ENCODE measurements at regions not wholly inside any gene's neighbourhood (a gene's known extent, or its start where the extent isn't known, plus 50 kb on each side); places are given as distances from the start of the nearest gene placed in this dataset.

DNA sequence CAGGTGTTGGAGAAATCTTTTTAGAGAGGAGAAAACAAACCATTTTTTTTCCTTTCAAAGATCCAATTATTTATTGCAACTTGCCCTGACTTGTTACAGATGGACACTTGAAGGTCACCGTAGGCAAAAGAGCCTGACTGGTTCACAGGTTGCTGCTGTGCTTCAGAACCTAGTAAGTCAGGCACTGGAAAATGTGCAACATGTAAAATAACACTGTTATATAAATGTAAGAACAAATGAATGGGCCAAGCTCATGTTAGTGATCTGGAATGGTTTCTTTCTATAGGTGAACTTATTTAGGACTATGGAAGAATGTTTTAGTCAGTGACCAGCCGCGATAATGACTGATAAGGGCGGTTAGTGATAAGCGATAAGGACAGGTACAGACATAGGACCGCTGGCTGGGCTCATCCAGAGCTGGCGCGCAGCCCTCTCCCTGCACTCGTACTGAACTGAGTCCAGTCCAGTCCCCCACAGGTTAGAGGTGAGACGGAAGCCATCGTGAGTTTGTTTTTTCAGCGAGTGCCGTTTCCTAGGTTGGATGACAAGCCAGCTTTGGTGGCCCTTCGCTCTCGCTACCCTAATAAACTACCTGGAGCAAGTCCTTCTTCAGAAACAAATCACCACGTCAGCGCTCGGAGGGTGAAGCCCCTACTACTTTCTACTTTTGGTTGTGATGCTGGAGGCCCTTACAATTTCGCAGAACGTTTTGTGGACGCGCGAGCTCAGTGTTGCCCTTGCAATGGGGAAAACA is 94.4 kb upstream of the PRDM1 start:
- in situ Hi-C loops (cut with MboI; ENCODE audit: low sequenced_read_pairs), result no loop called here

DNA sequence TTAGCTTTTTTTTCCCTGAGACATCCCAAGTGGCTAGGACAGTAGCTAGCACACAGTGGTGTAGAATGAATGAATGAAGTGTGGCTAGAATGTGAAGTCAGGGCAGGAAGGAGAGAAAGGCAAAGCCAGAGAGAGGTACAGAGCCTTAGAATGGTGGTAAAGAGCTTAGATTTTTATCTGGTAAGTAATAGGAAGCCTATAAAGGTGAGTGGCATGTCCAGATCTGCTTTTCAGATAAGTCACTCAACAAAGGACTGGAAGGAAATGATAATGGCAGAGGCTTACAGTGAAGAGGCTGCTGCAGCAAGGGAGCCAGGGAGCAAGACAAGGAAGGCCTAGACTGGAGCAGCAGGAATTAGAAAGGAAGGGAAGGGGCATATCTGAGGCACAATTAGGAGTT is 96.0 kb upstream of the PRDM1 start:
- in situ Hi-C loops (cut with MboI; ENCODE audit: low sequenced_read_pairs), result no loop called here

DNA sequence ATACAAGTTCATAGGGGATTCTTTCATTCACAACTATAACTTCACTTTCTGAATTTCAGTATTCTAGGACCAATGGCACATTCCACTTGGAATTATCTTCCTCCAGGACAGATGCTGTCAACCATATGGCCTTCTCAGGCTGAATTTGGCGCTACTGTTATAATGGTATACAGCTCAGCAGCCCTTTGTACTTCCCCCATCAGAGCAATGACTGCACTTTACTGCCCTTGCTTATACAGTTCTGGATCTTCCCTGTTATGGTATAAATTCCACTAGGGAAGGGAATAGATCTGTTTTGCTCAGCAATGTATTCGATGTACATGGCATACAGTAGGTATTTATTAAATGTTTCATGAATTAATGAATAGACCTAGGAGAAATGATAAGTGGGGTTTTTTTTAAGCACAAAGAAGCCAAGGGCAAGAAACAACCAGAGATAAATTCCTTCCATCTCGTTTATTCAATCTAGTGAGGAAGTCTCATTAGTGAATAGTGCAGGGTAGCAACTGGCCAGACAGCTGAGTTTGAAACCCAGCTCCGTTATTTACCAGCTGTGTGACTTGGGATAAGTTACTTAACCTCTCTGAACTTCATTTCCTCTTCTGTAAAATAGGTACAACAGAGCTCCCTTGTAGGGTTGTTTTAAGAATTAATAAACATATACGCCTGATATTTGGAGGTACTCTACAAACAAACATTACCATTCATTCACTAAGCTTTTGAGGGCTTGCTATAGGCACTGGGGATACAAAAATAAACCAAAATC is 97.1 kb upstream of the PRDM1 start:
- in situ Hi-C loops (cut with MboI; ENCODE audit: low sequenced_read_pairs), result no loop called here

DNA sequence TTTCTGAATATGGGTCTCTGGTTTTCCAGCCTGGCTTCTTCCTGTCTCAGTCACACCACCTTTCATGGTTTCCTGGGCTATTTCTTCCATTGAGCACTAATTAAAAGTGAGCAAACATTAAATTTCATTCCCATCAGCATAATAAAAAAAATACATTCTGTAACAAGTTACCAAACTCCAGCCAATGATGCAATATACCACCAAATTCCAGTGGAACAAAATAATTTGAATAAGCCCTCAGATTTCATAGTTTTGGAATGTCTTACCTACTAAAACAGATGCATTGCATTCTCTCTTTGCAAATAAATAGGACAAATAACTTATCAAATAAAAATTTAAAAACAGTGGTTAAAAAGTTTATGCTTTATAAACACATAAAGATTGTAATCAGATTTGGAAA is 97.8 kb upstream of the PRDM1 start:
- in situ Hi-C loops (cut with MboI; ENCODE audit: low sequenced_read_pairs), result no loop called here

DNA sequence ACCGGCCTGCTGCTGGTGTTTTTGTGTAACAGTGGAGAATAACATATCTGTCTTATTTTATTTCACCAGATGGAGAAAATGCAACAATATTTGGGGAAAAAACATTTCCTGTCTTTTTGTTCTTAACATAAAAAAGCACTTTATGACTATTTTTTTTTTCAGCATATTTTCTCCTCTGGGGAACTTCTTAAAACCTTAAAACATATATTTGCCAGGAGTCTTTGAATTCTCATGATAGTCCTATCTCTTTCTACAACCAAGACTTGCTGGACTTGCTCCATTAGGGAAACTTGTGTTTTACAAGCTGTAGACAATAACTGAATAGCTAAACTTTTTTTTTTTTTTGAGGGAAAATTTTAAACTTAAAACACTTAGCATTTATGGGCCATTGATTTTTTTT is 98.6 kb upstream of the PRDM1 start:
- in situ Hi-C loops (cut with MboI; ENCODE audit: low sequenced_read_pairs), result no loop called here

DNA sequence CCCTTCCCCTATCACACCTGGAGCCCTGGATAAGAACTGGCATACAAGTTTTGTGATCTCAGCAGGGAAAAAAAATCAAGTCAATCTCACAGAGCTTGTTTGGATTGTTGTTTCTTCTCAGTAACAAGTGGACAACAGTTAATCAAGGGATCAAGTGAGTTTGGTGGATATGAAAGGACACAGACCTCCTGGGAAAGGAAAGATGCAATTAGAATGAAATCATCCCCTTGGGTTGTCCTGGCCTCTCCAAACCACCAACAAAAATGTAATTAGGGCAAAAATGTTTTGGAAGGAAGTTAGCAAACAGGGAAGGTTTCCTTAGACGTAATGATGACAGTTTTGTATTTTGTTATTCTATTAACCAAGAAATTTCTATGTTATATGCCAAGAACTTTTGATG is 99.1 kb upstream of the PRDM1 start:
- in situ Hi-C loops (cut with MboI; ENCODE audit: low sequenced_read_pairs), result no loop called here

DNA sequence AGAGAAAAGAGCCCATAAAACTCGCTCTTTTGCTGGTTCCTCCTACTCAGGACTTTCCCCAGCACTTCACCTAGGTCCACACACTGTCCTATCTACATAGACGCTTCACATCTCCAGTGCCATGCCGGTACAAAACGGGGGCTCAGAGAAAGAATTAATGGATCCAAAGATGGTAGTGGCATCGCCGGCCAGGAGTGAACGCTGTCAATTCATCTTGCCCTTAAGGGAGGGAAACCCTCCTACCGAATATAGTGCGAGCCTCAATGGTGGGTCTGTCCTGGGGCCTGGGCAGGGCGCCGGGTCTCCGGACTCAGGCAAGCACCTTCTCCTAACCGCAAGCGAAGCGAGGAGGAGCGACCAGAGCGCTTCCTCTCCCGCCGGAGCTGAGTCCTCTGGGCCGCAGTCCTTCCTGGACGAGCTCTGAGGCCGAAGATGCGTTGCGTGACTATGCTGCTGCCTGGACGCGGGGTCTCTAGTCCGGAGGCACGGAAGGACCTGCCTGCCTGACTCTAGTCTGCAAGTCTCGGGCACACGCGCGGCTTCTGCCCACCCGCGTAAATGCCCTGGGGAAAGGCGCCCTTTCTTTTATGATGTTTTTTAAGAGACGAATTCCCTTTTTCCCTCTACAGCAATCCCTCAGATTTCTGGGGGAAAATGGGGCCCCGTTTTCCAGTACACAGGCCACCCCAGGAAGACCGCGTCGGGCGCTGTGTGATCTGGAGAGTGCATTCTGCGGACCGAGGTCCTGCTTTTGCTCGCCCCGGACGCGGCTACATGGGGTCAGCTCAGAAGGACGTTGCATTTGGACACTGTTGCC is 100.1 kb upstream of the PRDM1 start:
- in situ Hi-C loops (cut with MboI; ENCODE audit: low sequenced_read_pairs), result no loop called here

DNA sequence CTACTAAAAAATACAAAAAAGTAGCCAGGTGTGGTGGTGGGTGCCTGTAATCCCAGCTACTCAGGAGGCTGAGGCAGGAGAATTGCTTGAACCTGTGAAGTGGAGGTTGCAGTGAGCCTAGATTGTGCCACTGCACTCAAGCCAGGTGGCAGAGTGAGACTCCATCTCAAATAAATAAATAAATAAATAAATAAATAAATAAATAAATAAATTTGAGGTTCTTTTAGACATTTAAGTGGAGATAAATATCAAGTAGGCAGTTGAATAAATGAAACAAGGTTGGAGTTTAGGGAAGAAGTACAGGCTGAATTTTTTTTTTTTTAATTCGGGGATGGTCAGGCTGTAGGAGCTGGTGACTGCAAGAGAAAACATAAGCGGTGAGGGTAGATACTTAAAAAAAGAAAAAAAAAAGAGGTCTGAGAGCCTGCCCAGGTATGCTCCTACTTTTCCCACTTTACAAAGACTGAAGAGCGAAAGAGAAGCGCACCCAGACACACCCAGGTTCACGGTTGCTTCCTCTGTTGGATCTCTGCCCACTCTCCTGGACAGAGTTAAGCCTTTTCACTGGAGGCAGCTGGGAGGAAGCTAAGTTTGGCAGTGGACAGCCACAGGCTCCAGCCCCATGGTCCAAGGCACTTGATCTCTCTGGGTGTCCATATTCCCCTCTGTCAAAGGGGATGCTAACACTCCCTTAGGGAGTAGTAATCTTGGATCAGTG is 100.9 kb upstream of the PRDM1 start:
- in situ Hi-C loops (cut with MboI; ENCODE audit: low sequenced_read_pairs), result no loop called here

DNA sequence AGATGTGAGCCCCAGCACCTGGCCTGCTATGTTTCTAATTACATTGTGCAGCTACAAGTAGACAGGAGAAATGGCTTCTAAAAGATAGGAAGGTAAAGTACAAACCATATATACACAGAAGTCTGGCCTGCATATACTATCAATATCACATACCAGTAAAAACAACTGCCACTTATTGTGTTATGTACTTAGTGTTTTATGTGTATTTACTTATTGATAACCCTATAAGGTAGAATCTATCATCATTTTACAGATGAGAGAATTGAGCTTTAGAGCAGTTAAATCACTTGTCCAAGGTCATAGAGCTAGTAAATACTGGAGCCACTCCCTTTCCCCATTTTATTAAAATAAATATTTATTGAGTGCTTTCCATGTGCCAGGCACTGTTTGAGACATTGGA is 102.4 kb upstream of the PRDM1 start:
- in situ Hi-C loops (cut with MboI; ENCODE audit: low sequenced_read_pairs), result no loop called here

DNA sequence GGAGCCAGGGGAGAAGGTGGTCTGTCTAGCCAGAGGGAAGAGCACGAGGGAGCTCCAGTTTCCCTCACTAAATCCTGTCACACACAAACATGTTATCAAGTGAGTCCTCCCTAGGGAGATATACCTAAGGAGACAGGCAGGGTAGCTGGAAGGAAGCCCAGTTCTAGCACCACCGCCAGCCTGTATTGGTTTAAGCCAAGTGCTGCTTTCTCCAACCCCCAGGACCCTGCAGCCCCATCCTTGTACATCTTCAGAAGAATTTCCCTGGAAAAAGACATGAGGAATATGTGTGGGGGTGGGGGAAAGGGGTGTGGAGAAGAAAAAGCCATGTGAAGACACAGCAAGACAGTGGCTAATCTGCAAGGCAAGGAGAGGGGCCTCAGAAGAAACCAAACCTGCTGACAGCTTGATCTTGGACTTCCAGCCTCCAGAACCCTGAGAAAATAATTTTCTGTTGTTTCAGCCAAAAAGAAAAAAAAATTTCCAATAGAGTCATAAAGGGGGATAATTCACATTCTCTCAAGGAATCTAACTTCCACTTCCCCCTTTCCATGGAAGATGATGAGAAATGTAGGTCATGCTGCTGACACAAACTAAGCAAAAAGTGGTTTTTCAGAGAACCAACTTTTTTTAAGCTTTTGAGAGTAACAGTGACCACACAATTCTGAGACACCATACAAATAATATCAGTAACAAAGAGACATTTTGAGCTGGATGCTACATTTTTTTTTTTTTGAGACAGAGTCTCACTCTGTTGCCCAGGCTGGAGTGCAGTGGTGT is 103.2 kb upstream of the PRDM1 start:
- in situ Hi-C loops (cut with MboI; ENCODE audit: low sequenced_read_pairs), result no loop called here

DNA sequence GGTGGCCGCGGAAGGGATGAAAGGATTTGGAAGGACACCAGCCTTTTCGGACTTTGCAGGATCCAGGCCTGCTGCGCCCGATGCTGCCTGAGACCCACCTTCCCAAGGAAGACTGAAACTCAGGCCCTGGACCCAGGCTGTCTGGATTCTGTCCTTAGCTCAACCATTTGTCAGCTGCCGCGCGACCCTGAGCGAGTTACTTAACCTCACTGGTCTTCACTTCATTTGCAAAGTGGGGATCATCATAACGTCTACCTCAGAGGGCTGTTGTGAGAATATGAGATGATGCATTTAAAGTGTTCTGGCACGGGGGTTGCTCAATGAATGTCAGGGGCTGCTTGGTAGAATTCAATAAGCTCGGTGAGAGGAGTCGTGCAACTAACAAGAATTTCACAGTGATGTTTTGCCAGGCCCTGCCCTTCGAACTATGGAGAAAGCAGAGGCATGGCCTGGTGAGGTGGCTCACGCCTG is 104.2 kb upstream of the PRDM1 start:
- in situ Hi-C loops (cut with MboI; ENCODE audit: low sequenced_read_pairs), result no loop called here

DNA sequence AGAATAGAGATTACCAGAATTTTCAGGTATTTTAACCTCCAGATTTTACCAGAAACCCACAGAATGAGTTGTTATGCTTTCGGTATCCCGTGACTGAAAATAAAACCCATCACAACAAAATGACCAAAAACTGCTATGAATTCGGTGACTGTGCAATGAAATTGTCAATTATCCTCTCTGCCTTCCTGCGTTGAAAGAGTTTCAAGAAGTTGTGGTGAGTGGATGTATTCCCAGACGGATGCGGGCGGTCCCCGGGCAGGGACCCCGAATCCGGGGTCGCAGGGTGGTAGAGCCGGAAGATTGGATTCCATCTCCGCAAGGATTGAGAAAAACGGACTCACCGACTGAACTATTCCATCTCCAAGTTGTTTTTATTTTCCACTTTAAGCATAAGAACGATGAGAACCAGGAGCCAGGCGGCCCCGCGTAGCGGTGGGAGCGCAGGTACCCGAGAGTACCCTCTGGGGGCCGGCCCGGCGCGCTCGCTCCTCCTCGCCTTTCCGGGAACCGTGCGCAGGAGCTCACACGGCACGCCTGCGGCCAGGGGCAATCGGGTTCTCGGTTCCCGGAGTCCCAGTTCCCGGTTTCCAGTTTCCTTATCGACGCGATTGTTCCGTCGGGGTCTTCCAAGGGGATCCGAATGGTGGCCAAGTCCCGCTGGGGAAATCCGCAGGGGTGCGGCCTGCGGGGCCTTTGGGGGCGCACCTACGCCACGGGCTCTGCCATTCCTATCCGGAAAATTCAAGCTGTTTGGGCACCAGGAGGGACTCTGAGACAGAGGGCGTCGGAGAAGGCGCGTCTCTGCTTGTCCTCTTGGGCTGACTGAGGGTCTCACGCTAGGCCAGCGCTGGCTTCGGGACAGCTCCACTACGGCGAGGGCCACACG is 104.9 kb upstream of the PRDM1 start:
- in situ Hi-C loops (cut with MboI; ENCODE audit: low sequenced_read_pairs), result no loop called here

DNA sequence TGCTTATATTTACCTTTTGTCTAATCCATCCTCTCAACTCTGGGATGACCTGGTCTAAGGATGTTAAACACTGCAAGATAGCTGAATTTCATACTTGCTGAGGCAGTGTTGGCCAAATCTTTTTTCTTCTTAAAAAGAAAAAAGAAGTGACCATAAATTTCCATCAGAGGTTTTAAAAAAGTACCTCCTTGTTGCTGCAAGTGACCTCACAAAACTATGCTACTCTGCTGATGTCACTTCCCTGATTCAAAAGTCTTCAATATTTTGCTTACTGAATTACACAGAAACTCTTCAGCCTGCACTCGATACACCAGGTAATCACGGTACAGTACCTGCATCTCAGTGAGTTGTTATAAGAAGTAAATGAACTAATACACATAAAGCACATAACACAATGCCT is 107.2 kb upstream of the PRDM1 start:
- in situ Hi-C loops (cut with MboI; ENCODE audit: low sequenced_read_pairs), result no loop called here

DNA sequence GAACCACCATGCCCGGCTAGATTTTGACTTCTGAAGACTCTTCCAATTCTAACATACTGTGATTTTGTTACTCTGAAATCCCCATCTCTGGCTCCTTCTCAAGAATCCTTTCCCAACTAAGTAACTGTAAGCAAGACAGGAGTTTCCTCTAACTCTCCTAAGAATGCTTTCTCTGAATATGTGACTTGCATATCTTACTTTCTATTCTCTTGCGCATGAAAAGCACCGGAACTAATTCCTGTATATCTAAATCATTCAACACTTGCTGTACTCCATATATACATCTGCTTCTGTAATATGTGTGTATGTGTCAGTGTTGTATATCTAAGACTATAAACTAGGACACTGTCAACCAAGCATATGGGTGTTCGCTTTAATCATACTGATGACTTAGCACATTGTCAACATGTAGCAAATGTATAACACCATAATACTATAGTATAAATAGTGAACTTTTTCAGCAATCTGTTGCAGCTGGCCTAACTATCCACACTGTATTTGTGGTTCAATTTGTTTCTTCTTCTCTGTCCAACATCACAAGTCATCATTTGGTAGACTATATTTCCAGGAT is 108.1 kb upstream of the PRDM1 start:
- in situ Hi-C loops (cut with MboI; ENCODE audit: low sequenced_read_pairs), result no loop called here

DNA sequence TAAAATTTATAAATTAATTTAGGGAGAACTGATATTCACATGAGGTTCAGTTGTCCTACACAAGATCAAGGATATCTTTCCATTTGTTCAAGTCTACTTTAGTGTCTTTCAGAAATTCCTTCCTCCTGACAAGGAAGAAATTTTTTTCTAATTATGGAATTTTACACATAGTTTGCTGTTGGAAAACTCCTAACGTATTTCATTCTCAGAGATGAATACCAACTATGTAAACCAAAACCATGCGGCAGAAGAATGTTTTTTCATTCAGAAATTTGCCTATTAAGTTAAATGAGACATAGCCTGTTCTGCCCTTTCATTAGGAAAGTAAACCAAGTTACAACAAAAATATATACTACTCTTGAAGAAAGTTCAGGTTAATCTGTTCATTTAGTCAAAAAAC is 111.2 kb upstream of the PRDM1 start:
- in situ Hi-C loops (cut with MboI; ENCODE audit: low sequenced_read_pairs), result no loop called here

DNA sequence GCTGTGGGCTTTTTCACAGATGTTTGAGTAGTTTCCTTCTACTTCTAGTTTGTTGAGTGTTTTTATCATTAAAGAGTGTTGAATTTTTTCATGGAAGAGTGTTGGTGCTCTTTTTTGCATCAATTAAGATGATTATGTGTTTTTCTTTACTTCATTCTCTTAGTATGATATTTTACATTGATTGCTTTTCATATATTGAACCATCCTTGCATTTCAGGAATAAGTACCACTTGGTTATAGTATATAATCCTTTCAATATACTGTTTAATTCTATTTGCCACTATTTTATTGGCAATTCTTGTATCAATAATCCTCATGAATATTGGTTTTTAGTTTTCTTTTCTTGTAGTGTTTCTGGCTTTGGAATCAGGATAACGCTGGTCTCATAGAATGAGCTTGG is 113.7 kb upstream of the PRDM1 start:
- in situ Hi-C loops (cut with MboI; ENCODE audit: low sequenced_read_pairs), result no loop called here

DNA sequence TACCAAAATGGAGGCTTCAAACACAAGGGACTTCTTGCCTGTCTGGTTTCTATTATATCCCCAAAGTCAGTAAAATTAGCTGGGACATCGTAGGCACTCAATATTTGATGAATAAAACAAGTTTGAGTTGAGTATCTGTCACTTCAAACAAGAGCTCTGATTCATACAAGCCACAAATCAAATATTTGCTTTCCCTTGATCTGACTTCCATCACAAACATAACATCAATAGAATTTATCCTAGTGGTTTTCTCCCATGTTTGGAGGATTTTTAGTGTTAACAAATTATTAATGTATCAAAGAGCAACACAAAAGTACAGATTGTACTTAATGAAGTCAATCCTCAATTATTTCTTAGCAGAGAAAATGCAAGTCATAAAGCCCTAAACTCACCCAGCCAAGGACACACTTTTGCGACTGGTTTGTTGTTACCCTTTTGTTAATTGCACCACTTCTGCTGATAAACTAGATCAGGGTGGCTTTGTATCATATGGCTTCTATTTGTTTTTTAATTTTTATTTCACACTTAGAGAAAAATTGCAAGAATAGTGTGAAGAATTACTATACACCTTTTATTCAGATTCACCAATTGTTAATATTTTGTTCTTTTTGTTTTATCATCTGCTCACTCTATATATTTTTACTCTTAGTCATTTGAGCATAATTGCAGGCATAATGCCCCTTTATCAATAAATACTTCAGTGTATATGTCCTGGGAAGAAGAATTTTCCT is 117.4 kb upstream of the PRDM1 start:
- in situ Hi-C loops (cut with MboI; ENCODE audit: low sequenced_read_pairs), result no loop called here

DNA sequence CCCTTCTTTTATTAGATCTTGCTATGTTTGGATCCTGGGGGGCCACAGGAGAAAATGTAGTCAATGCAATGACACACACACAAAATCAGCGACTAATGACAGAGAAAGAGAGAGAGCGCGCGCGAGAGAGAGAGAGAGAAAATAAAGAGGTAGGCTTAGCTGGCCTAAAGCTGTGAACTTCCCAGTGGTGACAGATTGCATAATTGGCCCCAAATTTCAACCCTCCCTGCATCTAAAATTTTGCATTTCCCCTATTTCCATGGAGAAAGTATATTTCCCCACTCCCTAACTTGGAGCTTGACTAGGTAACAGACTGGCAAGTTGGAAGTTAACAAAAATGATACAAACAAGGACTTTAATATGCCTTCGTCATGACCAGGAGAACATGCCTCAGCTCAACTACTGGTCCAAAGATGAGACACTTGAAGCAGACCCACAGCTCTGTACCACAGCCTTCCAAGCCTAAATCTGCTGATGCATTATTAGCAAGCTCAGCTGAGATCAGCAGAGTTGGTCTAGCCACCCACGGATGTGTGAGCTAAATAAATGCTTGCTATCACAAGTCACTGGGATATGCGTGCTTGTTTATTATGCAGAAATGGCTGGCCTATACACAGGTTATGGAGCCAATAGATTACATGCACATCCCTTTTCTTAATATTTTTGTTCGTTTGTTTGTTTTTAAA is 118.1 kb upstream of the PRDM1 start:
- in situ Hi-C loops (cut with MboI; ENCODE audit: low sequenced_read_pairs), result no loop called here
